ENCODE measurements at regions not wholly inside any gene's neighbourhood (a gene's known extent, or its start where the extent isn't known, plus 50 kb on each side); places are given as distances from the start of the nearest gene placed in this dataset.
"Not testable (repeated sequence)": the region's sequence is repeated elsewhere in the genome, so short reads cannot be mapped to it uniquely, and the experiment has no call there.

DNA sequence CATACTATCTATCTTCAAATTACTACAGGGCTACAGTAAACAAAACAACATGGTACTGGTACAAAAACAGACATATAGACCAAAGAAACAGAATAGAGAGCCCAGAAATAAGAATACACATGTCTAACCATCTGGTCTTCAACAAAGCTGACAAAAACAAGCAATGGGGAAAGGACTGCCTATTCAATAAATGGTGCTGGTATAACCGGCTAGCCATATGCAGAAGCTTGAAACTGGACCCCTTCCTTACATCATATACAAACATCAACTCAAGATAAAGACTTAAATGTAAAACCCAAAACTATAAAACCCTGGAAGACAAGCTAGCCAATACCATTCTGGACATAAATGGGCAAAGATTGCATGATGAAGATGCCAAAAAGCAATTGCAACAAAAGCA, 1143.7 kb downstream of the DNAJB9 start:
- Histone ChIP-seq H3K36me3 (no peaks in the 10 kb centered on the region), H3K27me3 (no peaks in the 10 kb centered on the region), H3K4me1 (no peaks in the 10 kb centered on the region), H3K9me3 (no peaks in the 10 kb centered on the region), H3K27ac (no peak overlapping the region), H3K4me3 (no peak overlapping the region)
- DNase-seq (no peak), ATAC-seq (no peak)
- no peak for TF ChIP-seq POLR2A (IDR thresholded peaks at IDR 0.05)
- TF ChIP-seq, protein P1, sequence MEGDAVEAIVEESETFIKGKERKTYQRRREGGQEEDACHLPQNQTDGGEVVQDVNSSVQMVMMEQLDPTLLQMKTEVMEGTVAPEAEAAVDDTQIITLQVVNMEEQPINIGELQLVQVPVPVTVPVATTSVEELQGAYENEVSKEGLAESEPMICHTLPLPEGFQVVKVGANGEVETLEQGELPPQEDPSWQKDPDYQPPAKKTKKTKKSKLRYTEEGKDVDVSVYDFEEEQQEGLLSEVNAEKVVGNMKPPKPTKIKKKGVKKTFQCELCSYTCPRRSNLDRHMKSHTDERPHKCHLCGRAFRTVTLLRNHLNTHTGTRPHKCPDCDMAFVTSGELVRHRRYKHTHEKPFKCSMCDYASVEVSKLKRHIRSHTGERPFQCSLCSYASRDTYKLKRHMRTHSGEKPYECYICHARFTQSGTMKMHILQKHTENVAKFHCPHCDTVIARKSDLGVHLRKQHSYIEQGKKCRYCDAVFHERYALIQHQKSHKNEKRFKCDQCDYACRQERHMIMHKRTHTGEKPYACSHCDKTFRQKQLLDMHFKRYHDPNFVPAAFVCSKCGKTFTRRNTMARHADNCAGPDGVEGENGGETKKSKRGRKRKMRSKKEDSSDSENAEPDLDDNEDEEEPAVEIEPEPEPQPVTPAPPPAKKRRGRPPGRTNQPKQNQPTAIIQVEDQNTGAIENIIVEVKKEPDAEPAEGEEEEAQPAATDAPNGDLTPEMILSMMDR (IDR thresholded peaks at IDR 0.05 in 4 of 5, conservative IDR thresholded peaks at IDR 0.05 in 1 of 5) = no peak
- intact Hi-C loops (cut with DNase I; ENCODE audit: low total_unique reads) (no loop called here), in situ Hi-C loops (cut with MboI; ENCODE audit: low sequenced_read_pairs in 4 of 4) (no loop called here)

DNA sequence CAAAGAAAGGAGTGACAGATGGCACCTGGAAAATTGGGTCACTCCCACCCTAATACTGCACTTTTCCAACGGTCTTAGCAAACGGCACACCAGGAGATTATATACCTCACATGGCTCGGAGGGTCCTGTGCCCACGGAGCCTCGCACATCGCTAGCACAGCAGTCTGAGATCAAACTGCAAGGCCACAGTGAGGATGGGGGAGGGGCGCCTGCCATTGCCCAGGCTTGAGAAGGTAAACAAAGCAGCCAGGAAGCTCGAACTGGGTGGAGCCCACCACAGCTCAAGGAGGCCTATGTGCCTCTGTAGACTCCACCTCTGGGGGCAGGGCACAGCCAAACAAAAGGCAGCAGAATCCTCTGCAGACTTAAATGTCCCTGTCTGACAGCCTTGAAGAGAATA, 1149.7 kb downstream of the DNAJB9 start:
- H3K9me3 ChIP-seq; H3K27ac ChIP-seq; ATAC-seq; H3K27me3 ChIP-seq; H3K4me3 ChIP-seq; H3K36me3 ChIP-seq; DNase-seq; H3K4me1 ChIP-seq; intact Hi-C loops (cut with DNase I; ENCODE audit: low total_unique reads); in situ Hi-C loops (cut with MboI; ENCODE audit: low sequenced_read_pairs in 4 of 4): not testable (repeated sequence)

DNA sequence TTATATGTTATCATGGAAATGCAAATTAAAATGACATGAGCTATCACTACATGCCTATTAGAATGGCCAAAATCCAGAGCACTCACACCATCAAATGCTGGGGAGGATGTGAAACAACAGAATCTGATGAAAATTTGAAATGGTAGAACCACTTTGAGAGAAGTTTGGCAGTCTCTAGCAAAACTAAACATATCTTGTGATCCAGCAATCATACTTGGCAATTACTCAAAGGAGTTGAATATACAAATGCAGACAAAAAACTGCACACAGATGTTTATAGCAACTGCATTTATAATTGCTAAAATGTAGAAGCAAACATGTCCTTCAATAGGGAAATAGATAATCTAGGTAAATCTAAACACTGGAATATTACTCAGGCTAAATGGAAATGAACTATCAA, 1164.9 kb downstream of the DNAJB9 start:
- DNase-seq = no peak
- TF ChIP-seq POLR2A (IDR thresholded peaks at IDR 0.05) = no peak
- TF ChIP-seq, protein P1 (IDR thresholded peaks at IDR 0.05 in 4 of 5, conservative IDR thresholded peaks at IDR 0.05 in 1 of 5) = no peak
- Histone ChIP-seq H3K27ac (no peak overlapping the region), H3K4me3 (no peak overlapping the region), H3K9me3 (no peaks in the 10 kb centered on the region), H3K36me3 (no peaks in the 10 kb centered on the region), H3K27me3 (no peaks in the 10 kb centered on the region), H3K4me1 (no peaks in the 10 kb centered on the region)
- in situ Hi-C loops (cut with MboI; ENCODE audit: low sequenced_read_pairs in 4 of 4) (no loop called here), intact Hi-C loops (cut with DNase I; ENCODE audit: low total_unique reads) (no loop called here)
- ATAC-seq = no peak

DNA sequence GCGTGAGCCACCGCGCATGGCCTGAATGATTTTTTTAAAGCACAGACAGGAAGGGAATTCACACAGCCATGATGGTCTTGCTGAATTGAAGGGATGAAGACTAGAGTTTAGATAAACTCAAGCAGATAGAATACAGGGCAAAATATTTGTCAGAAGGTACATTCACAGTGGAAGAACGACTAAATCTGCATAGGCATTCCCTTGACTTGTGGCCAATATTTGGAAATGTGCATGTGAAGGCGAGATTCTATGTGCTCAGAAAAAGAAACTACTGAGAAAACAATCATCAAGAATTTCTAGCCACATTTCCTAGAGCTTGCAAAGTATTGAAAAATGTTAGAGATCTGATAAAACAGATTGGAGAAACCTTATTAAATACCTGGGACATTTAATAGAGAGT, 1166.2 kb downstream of the DNAJB9 start:
- DNase-seq (no peak), ATAC-seq (no peak)
- Histone ChIP-seq H3K4me3 (no peak overlapping the region), H3K36me3 (no peaks in the 10 kb centered on the region), H3K4me1 (no peaks in the 10 kb centered on the region), H3K27me3 (no peaks in the 10 kb centered on the region), H3K27ac (no peak overlapping the region), H3K9me3 (no peaks in the 10 kb centered on the region)
- intact Hi-C loops (cut with DNase I; ENCODE audit: low total_unique reads) (no loop called here), in situ Hi-C loops (cut with MboI; ENCODE audit: low sequenced_read_pairs in 4 of 4) (no loop called here)
- TF ChIP-seq POLR2A (IDR thresholded peaks at IDR 0.05) = no peak
- TF ChIP-seq, protein P1 (IDR thresholded peaks at IDR 0.05 in 4 of 5, conservative IDR thresholded peaks at IDR 0.05 in 1 of 5) = no peak

DNA sequence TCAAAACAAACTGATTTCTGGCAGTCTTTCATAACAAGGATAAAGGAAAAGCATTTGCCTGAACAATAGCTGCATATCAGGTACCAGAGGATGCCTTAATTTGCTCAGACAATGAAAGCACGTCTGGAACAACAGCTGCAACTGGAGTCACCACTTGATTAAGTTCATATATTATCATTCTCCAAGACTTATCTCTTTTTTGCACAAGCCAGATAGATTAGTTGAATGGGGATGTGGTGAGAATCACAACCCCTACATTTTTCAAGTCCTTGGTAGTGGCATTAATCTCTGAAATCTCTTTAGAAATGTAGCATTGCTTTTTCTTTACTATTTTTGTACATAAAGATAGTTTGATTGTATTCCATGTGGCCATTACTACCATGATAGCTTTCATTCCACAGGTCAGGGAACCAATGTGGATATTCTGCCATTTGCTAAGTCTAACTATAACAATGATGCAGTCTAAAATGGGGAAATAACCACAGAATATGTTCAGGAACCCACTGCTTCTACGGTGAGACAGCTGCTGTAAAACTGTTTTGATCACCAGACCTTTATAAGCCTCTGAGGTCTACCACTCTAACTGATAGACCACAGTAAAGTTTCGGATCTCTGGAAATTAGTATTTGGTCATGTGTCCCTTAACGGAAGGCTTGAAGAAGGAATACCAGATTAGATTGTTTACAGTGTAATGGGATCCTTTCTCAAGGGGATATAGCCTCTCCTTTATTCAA, 1176.2 kb downstream of the DNAJB9 start:
- H3K27ac ChIP-seq = no peak overlapping the region
- intact Hi-C loops (cut with DNase I; ENCODE audit: low total_unique reads) = no loop called here

More for the DNA sequence above, 1176.2 kb downstream of the DNAJB9 start:
- Histone ChIP-seq H3K4me1 (no peaks in the 10 kb centered on the region), H3K9me3 (no peaks in the 10 kb centered on the region), H3K27me3 (no peaks in the 10 kb centered on the region), H3K36me3 (no peaks in the 10 kb centered on the region), H3K4me3 (no peak overlapping the region)
- DNase-seq (no peak), ATAC-seq (no peak)
- in situ Hi-C loops (cut with MboI; ENCODE audit: low sequenced_read_pairs in 4 of 4) = no loop called here
- TF ChIP-seq POLR2A (IDR thresholded peaks at IDR 0.05) = no peak
- TF ChIP-seq, protein P1 (IDR thresholded peaks at IDR 0.05 in 4 of 5, conservative IDR thresholded peaks at IDR 0.05 in 1 of 5) = no peak
